Nephron progenitor cell (in vitro differentiated cells): ENCODE measurements at regions not wholly inside any gene's neighbourhood (a gene's known extent, or its start where the extent isn't known, plus 50 kb on each side); places are given as distances from the start of the nearest gene placed in this dataset.

Experiments used
- DNase-seq: peaks from one replicate; pipeline ENCODE4 v3.0.0; 2021
- H3K27ac Mint-ChIP-seq: 2 replicates; pipeline ENCODE4 v1.8.0; 2021; ENCODE audit warnings: mild to moderate bottlenecking, moderate library complexity, mixed read lengths
- H3K27me3 Mint-ChIP-seq: 2 replicates; pipeline ENCODE4 v1.8.0; 2021; ENCODE audit warnings: mild to moderate bottlenecking, low read depth, mixed read lengths; ENCODE audit not compliant: poor library complexity
- H3K36me3 Mint-ChIP-seq: 2 replicates; pipeline ENCODE4 v1.8.0; 2021; ENCODE audit warnings: low read depth, mixed read lengths
- H3K4me1 Mint-ChIP-seq: 2 replicates; pipeline ENCODE4 v1.8.0; 2021; ENCODE audit warnings: mixed read lengths
- H3K4me3 Mint-ChIP-seq: 2 replicates; pipeline ENCODE4 v1.8.0; 2021; ENCODE audit warnings: mild to moderate bottlenecking, moderate library complexity, mixed read lengths
- H3K9me3 Mint-ChIP-seq: 2 replicates; pipeline ENCODE4 v1.8.0; 2021; ENCODE audit warnings: mild to moderate bottlenecking, moderate library complexity, mixed read lengths
- CTCF ChIP-seq: fragments of 200-600 bp; sonication (generic); IDR thresholded peaks from 2 replicates; pipeline ENCODE4 v1.5.0; 2021; ENCODE audit warnings: antibody characterized with exemption

DNA sequence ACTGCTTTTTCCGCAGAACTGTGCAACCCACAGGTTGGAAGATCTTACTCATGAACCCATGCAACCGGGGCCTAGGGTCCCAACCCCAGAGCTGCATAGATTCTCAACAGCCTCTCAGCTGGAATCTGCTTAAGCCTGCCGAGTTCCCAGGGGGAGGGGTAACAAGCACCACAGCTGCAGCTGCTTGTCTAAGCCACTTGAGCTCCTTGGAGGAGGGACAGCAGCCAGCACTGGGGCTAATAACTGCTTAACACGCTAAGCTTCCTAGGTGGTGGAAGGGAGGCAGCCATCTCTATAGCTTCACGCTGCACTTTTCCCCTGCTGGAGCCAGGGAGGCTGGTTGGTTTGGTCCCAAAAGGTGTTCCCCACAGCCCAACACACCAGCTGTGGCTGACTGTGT, 311.6 kb downstream of the DSC3 start:
- no peak overlapping the region for H3K27ac Mint-ChIP-seq
- H3K4me1 Mint-ChIP-seq, result no peaks in the 10 kb centered on the region
- peaks cover 9% of the 10 kb centered on the region for H3K36me3 Mint-ChIP-seq
- DNase-seq, result no peak
- H3K4me3 Mint-ChIP-seq, result no peak overlapping the region
- TF ChIP-seq CTCF, result no peak
- H3K27me3 Mint-ChIP-seq, result no peaks in the 10 kb centered on the region
- H3K9me3 Mint-ChIP-seq, result peaks cover 36% of the 10 kb centered on the region

GRCh38 chr18:30727849-30728248, 314.7 kb downstream of the DSC3 start:
- H3K27ac Mint-ChIP-seq, result peak overlapping the region; percentile 7
- H3K4me1 Mint-ChIP-seq, result no peaks in the 10 kb centered on the region
- no peak for TF ChIP-seq CTCF
- peaks cover 14% of the 10 kb centered on the region for H3K9me3 Mint-ChIP-seq
- no peak for DNase-seq
- no peak overlapping the region for H3K4me3 Mint-ChIP-seq
- no peaks in the 10 kb centered on the region for H3K27me3 Mint-ChIP-seq
- peaks cover 9% of the 10 kb centered on the region for H3K36me3 Mint-ChIP-seq

- no peak for TF ChIP-seq CTCF
- Mint-ChIP-seq H3K4me1 (peaks cover 3% of the 10 kb centered on the region), H3K27ac (no peak overlapping the region), H3K9me3 (no peaks in the 10 kb centered on the region), H3K36me3 (no peaks in the 10 kb centered on the region), H3K27me3 (no peaks in the 10 kb centered on the region), H3K4me3 (no peak overlapping the region)
- DNase-seq, result no peak
These were observed 329.2 kb downstream of the DSC3 start for GRCh38 chr18:30713299-30713698.

DNA sequence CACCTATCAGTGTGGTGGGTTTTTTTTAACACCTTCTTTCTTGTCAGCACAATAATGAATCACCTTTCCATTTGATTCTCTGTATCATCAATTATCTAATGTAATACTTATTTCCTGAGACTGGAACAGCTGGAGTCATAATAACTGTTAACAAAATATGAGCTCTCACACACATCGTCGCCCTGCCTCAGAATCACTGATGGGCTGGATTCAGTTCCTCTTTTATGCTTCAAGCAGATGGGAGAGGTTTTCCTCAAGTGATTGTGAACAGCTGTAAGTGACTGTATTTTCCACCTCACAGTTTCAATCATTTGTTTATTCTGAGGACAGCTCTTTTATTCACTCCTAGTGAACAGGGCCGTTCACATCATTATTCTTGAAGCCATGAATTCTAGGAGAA, 330.2 kb downstream of the DSC3 start:
- H3K27me3 Mint-ChIP-seq, result no peaks in the 10 kb centered on the region
- DNase-seq, result no peak

DNA sequence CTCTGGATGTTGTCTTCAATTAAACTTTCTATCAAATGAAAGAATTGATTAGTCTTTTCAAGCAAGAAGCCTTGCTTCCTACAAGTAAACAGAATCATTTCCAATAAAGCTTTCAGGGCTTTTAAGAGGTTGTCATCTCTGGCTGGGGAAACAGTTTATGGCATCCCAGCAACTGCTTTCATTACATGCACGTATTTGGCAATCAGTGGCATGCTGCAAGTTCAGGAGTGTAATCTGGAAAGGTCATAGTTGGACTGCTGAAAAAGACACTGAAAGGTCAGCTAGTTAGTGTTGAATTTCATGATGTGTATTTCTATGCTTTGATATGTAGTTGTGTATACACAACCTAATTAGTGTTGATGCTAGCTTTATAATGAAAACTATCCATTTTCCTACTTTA, 332.9 kb downstream of the DSC3 start:
- H3K4me1 Mint-ChIP-seq, result peaks cover 5% of the 10 kb centered on the region

More for the DNA sequence above, 330.2 kb downstream of the DSC3 start:
- H3K4me3 Mint-ChIP-seq, result no peak overlapping the region
- peaks cover 3% of the 10 kb centered on the region for H3K4me1 Mint-ChIP-seq
- no peak for TF ChIP-seq CTCF
- H3K36me3 Mint-ChIP-seq, result no peaks in the 10 kb centered on the region
- no peaks in the 10 kb centered on the region for H3K9me3 Mint-ChIP-seq
- H3K27ac Mint-ChIP-seq, result no peak overlapping the region

More for the DNA sequence above, 332.9 kb downstream of the DSC3 start:
- H3K4me3 Mint-ChIP-seq, result no peak overlapping the region
- H3K27me3 Mint-ChIP-seq, result no peaks in the 10 kb centered on the region
- no peak overlapping the region for H3K27ac Mint-ChIP-seq
- no peaks in the 10 kb centered on the region for H3K9me3 Mint-ChIP-seq
- no peaks in the 10 kb centered on the region for H3K36me3 Mint-ChIP-seq
- no peak for TF ChIP-seq CTCF
- DNase-seq, result no peak
